Ishikawa (cell line): ENCODE measurements at regions not wholly inside any gene's neighbourhood (a gene's known extent, or its start where the extent isn't known, plus 50 kb on each side); places are given as distances from the start of the nearest gene placed in this dataset.

ENCODE experiments used
- CEBPB ChIP-seq: IDR thresholded peaks from 2 replicates; pipeline ENCODE4 v1.6.1; 2012
- CREB1 ChIP-seq: IDR thresholded peaks from 2 replicates; pipeline ENCODE4 v1.6.1; 2012; ENCODE audit warnings: low read depth
- EGR1 ChIP-seq: IDR thresholded peaks from 2 replicates; pipeline ENCODE4 v1.6.1; 2012
- EP300 ChIP-seq: IDR thresholded peaks from 2 replicates; pipeline ENCODE4 v1.6.1; 2012; ENCODE audit warnings: borderline replicate concordance
- FOXM1 ChIP-seq: IDR thresholded peaks from 2 replicates; pipeline ENCODE4 v1.6.1; 2012; ENCODE audit warnings: low read depth, borderline replicate concordance
- NFIC ChIP-seq: IDR thresholded peaks from 2 replicates; pipeline ENCODE4 v1.6.1; 2012
- RAD21 ChIP-seq: IDR thresholded peaks from 2 replicates; pipeline ENCODE4 v1.6.1; 2012; ENCODE audit warnings: low read depth
- TAF1 ChIP-seq: IDR thresholded peaks from 2 replicates; pipeline ENCODE4 v1.6.1; 2012; ENCODE audit warnings: low read depth, mild to moderate bottlenecking
- TCF12 ChIP-seq: IDR thresholded peaks from 2 replicates; pipeline ENCODE4 v1.6.1; 2012; ENCODE audit warnings: low read depth
- TEAD4 ChIP-seq: IDR thresholded peaks from 2 replicates; pipeline ENCODE4 v1.6.1; 2012
- YY1 ChIP-seq: IDR thresholded peaks from 2 replicates; pipeline ENCODE4 v1.6.1; 2012; ENCODE audit warnings: low read depth
- ZBTB7A ChIP-seq: IDR thresholded peaks from 2 replicates; pipeline ENCODE4 v1.6.1; 2012; ENCODE audit warnings: low read depth
- TF ChIP-seq, protein P1 (sequence below): IDR thresholded peaks from 2 replicates; pipeline ENCODE4 v1.6.1; 2012
- TF ChIP-seq, protein P2 (sequence below): IDR thresholded peaks from 2 replicates; pipeline ENCODE4 v1.6.1; 2012
- TF ChIP-seq, protein P3 (sequence below): IDR thresholded peaks from 2 replicates; pipeline ENCODE4 v1.6.1; 2012; ENCODE audit warnings: low read depth, mild to moderate bottlenecking

DNA sequence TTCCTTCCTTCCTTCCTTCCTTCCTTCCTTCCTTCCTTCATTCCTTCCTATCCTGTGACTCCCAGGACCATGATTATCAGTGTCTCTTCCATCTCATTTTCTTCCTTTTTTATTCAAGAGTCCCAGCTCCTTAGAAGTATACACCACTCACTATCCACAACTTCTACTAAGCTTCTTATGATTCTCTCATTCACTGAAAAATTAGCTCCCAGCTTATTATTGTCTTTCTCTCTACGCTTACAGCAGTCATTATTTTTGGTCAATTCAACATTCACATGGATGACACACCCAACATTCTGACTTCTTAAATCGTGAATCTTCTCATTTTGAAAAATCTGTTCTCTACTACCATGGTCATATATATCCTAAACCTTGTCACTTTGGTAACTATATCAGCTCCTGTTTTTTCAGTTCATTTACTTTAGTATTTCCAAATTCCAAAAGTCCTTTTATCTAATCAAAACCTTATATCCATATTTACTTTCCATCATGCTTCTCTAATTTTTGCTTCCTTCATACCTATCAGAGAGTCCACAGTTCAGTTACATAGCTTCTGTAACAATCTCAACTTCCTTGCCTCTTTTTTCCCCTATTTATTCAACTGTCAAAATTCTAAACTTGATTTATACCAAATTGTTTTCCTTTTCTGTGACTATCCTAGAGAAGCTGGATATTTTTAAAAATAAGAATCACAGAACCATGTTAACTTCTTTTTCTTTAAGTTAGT lies 677.5 kb downstream of the RAPGEF2 start:
- TF ChIP-seq RAD21: no peak
- TF ChIP-seq, protein P1, sequence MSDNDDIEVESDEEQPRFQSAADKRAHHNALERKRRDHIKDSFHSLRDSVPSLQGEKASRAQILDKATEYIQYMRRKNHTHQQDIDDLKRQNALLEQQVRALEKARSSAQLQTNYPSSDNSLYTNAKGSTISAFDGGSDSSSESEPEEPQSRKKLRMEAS: no peak

DNA sequence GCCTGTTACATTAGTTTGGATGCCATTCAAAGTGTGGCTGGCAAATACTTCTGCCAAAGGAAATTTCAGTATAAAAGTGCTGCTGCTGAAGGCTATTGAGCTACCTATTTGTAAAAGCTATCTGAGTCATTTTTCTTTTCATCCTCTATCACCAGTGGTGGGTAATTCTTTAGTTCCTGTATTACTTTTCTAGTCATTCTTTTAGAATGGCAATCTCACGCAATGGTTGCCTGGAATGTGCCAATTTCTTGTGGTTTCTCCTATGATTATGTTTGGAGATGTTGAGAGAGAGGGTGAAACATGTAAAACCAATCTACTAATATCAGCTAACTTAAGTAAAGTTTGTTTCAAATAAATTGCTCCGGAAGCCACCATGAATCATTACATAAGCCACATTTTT lies 685.0 kb downstream of the RAPGEF2 start:
- no peak for TF ChIP-seq FOXM1
- no peak for TF ChIP-seq CREB1
- no peak for TF ChIP-seq EP300
- TF ChIP-seq NFIC: no peak
- no peak for TF ChIP-seq RAD21
- TF ChIP-seq TEAD4: no peak
- no peak for TF ChIP-seq YY1
- TF ChIP-seq CEBPB: no peak
- no peak for TF ChIP-seq ZBTB7A
- TF ChIP-seq, protein P2, sequence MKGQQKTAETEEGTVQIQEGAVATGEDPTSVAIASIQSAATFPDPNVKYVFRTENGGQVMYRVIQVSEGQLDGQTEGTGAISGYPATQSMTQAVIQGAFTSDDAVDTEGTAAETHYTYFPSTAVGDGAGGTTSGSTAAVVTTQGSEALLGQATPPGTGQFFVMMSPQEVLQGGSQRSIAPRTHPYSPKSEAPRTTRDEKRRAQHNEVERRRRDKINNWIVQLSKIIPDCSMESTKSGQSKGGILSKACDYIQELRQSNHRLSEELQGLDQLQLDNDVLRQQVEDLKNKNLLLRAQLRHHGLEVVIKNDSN: no peak
- no peak for TF ChIP-seq TAF1
- TF ChIP-seq, protein P1: no peak
- TF ChIP-seq TCF12: no peak
- no peak for TF ChIP-seq EGR1
- TF ChIP-seq, protein P3, sequence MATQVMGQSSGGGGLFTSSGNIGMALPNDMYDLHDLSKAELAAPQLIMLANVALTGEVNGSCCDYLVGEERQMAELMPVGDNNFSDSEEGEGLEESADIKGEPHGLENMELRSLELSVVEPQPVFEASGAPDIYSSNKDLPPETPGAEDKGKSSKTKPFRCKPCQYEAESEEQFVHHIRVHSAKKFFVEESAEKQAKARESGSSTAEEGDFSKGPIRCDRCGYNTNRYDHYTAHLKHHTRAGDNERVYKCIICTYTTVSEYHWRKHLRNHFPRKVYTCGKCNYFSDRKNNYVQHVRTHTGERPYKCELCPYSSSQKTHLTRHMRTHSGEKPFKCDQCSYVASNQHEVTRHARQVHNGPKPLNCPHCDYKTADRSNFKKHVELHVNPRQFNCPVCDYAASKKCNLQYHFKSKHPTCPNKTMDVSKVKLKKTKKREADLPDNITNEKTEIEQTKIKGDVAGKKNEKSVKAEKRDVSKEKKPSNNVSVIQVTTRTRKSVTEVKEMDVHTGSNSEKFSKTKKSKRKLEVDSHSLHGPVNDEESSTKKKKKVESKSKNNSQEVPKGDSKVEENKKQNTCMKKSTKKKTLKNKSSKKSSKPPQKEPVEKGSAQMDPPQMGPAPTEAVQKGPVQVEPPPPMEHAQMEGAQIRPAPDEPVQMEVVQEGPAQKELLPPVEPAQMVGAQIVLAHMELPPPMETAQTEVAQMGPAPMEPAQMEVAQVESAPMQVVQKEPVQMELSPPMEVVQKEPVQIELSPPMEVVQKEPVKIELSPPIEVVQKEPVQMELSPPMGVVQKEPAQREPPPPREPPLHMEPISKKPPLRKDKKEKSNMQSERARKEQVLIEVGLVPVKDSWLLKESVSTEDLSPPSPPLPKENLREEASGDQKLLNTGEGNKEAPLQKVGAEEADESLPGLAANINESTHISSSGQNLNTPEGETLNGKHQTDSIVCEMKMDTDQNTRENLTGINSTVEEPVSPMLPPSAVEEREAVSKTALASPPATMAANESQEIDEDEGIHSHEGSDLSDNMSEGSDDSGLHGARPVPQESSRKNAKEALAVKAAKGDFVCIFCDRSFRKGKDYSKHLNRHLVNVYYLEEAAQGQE: no peak

DNA sequence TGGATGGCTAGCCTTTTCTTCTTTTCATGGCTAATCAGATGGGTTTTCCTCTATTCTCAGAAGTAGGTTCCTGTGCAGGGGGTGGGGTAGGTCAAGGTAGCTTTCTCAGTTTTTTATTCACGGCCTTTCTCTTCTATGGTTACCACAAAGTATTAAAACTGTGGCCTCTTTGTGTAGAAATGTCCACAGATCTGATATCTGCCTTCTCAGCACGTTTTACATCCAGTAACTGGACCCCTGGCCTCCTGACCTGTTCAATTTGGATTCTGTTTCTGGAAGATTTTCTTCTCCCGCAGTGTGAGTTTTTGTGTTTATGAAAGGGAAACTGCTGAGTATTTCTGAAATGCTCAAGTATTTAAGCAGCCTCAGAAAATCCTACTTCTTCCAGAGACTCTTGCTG lies 688.5 kb downstream of the RAPGEF2 start:
- TF ChIP-seq FOXM1 (no peak), TCF12 (no peak), NFIC (no peak), RAD21 (no peak), YY1 (no peak), TEAD4 (no peak), ZBTB7A (no peak), EP300 (no peak), CEBPB (no peak), TAF1 (no peak), CREB1 (no peak), EGR1 (no peak)
- TF ChIP-seq, protein P1: no peak
- TF ChIP-seq, protein P3: no peak
- TF ChIP-seq, protein P2: no peak

DNA sequence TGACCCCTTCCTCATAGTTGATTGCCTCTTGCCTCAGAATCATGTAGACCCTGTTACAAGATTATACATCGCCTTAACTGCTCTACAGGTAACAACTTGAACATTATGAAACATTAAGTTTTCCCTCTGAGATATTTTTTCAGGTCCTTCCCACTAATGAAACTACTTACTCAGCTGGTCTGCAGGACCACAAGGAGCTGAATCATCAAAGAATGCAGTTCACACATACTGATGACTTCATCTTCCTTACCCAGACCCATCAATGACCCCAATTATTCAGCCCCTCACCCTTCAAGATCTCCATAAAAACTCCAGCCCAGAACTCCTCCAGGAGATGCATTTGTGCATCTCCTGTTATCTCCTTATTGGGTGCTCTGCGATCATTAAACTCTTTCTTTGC lies 720.9 kb downstream of the RAPGEF2 start:
- TF ChIP-seq, protein P3: no peak
- no peak for TF ChIP-seq CEBPB
- no peak for TF ChIP-seq CREB1
- no peak for TF ChIP-seq FOXM1
- TF ChIP-seq TCF12: no peak
- TF ChIP-seq, protein P1: no peak
- TF ChIP-seq, protein P2: no peak
- TF ChIP-seq EGR1: no peak
- TF ChIP-seq RAD21: no peak
- TF ChIP-seq NFIC: no peak
- TF ChIP-seq TAF1: no peak
- no peak for TF ChIP-seq EP300
- TF ChIP-seq ZBTB7A: no peak
- no peak for TF ChIP-seq YY1
- no peak for TF ChIP-seq TEAD4
